CD4-positive, alpha-beta T cell treated with Interleukin-17A for 4 hours (primary cell): ENCODE measurements at regions not wholly inside any gene's neighbourhood (a gene's known extent, or its start where the extent isn't known, plus 50 kb on each side); places are given as distances from the start of the nearest gene placed in this dataset.

Experiments
- DNase-seq: peaks from one replicate; pipeline ENCODE4 v3.0.0-alpha.2; 2020; ENCODE audit warnings: mixed read lengths

DNA sequence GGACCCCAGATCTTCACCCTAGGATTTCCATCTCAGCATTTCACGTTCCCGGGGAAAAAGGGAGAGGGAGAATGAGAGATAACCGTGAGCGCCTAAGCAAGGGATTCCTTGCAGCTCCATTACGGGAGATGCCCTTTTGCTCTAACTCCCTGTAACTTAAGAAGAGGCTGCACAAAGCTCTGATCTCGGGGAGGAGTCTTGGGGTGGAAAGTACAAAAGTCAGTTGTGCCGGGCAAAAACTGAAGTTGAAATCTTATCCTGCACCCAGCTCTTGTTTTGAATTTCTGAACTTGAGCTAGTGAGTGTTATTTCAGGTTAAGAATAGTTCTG lies 256.4 kb upstream of the SOX21 start:
- DNase-seq = no peak

DNA sequence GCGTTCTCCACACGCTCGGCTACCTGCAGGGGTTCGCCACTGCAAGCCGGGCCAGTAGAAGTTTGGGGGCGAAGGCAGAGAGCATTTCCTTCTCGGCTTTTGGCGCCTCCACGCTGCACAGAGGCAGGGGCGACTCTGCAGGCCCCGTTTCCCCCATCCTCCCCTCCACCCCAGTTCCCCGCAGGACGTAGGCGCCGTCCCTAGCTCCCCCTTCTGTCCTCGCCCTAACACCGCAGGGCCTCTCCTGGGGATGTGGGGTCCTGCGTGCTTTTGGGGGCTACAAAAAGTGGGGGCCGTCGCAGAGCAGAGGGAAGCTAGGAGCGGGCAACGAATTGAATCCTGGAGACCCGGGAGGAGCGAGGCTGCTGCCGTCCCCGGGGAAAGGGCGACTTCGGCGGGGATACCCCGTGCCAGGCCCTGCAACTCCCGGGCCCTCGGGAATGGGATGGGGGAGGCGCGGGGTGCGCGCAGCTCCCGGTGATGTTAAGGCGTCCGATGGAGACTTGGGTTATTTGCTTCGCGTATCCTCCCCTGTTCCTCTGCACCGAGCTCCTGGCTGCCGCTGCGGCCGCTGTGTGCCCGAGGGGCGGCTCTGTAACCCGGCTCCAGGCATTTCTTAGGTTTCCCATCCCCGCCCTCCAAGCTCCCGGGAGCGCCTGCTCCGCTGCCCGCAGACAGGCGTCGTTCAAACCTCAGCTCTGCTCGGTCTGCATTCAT lies 255.9 kb upstream of the SOX21 start:
- DNase-seq = no peak

DNA sequence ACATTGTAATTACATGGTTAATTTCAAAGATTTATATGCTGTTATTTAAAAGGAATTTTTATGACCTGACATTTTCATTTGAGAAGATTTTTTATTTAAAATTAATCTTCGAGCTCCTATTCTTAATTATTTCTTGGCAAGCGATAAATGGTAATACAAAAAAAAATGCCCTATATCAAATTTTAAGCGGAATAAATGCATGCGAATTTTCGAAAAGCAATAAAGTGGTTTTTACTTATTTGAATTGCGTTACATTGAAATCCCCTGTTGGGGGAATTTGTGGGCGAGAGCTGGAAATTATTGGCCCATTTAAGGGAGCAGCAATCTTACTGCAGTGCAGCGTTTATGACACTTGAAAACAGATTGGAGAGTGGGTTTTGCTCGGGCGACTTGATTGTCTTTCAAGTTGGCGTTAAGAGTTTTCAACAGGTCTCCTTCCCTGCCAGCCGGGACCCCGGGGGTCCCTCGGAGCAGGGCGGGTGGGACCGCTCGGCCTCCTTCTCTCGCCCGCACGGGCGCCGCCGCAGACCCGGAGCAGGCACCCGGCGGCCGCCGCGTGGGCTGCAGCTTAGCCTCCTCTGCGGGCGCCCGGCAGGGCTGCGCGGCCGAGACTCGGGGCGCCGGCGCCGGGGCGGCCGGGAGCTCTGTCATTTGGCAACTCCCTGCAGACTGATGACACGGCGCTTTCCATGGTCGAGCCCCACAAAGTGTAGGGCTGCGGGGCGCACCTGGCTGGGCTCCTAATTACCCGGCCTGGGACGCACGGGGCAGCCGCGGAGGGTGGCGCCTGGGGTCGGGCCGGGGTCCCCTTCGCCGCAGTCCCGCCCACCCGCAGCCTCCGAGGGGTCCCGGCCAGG lies 255.1 kb upstream of the SOX21 start:
- peak; percentile 4 for DNase-seq

DNA sequence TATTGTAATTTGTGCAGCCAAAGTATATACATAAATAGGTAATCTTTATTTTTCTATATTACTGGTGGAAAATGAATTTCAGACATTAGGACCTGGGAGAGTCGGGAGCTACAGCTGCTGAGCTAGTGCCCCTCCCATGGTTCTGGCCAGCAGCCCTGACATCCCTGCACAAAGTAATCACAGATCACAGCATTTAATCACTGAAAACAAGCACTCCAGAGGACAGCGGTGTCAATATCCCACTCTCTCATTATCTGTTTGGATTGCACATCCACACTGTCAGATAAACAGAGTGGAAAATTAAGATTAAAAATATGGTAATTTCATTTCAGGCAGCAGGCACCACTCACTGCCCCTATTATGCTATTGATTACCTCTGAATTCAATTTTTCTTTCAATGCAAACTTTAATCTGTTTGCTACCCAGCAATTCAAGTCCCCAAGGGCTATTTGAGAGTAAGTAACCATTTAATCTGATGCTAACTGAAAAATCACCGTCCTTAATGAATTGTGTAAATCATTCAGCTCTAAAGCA lies 254.1 kb upstream of the SOX21 start:
- DNase-seq = no peak

DNA sequence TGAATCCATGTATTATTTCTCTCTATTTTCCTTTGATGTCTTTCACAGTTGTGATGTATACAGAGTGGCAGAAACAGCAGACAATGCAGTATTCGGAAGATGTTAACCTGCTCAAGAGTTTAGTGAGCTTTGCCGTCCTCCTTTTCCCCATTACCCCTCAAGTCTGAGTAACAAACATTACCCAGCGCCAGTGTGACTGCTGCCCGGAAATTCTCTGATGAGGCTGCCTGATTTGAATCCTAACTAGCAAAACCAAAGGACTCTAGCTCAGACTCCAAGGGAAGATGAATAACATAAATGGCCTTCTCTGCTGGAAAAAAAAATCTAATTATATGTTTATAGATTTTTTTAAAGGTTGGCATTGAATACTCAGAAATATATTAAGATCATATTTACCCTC lies 247.3 kb upstream of the SOX21 start:
- DNase-seq = no peak

DNA sequence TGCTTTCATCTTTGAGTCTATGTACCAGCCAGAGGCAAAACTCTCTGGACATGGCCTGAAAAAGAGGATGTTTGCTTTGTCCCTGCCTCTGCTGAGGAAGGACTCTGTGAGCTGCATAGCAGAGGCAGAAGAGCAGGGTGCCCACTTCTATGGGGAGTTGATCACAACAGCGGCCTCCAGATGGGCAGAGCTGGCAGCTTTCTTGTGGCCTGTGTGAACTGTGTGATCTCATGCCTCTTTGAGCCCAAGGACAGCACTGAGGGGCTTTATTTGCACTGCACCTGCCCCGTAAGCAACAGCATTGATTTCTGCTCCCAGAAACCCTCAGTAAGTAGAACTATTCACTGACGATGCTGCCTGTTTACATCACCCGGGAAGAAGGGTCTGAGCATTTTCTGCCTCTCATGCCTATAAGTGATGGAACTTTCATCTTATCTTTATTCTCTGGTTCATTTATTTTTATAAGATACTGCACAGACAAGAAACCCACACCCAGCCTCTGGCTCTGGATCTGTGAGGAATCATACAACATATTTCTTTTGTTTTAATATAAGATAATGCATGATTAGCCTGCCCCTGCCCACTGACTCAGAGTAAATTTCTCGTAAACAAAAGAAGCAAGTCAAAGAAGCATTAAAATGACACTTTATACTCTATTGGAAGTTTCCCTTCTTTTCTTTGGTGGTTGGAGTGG lies 244.2 kb upstream of the SOX21 start:
- no peak for DNase-seq

DNA sequence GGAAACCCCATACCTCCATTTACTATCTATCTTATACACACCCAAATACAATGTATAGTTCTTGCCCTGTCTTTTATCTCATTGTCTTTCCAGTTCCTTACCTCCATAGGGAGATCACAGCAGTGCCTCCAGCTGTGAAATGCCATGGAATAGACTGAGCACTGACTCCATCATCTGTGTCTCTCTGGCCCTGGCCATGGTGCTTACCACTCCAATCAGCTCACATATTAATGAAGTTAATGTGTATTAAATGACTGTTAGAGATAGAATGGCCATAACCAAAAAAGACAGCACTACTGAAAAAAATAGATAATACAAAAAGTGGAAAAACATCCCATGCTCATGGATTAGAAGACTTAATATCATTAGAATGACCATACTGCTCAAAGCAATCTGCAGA lies 240.4 kb upstream of the SOX21 start:
- DNase-seq = no peak

DNA sequence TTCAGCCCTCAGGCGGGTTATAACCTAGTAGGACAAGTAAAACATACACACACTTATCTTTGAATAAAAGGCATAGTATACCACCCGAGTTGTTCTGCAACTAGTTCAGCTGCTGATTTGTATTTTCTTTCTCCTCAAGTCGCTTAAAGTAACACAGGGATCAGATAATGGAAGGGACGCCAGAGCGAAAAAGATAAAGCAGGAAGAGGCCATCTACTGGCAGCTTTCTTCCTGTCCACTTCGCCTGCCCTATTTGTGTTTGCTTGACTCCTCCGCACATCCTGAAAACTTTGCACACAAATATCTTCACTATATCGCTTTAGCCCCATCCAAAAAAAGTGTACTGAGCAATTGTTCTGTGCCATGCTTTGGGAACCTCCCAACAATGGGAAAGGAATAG lies 238.0 kb upstream of the SOX21 start:
- no peak for DNase-seq

DNA sequence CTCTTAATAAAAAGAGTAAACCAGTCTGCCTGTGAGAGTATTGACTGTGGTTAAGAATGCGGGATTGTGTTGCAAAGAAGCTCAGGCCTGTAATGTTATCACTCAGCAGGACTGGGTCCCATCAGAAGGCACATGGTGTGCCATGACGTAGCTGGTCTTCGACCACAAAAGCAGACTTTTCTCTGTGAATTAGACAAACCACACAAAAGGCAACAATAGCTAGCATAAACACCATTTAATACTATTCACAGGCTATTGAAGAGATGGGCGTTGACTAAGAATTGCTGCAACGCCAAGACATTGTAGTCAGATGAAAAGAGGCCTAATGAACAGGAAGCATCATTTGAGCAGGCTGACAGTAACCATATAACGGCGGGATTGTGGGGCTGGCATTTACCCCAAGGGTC lies 235.6 kb upstream of the SOX21 start:
- DNase-seq = no peak

DNA sequence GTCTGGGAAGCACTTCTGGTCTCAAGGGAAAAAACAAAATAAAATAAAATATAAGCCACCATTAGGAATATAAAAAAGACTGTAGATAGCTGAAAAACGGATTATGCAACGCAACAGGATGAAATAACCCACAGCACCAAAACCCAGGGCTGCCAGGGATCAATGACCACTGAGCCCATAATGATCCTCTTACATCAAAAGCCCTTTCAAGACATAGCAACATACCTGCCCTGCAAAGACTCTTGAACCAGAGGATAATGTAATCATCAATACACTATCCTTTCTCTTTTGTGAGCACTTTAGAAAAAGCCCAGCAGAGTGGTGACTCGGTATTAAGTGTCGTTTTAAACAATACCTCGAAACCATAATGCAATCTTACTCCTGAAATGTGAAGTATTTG lies 235.0 kb upstream of the SOX21 start:
- no peak for DNase-seq

DNA sequence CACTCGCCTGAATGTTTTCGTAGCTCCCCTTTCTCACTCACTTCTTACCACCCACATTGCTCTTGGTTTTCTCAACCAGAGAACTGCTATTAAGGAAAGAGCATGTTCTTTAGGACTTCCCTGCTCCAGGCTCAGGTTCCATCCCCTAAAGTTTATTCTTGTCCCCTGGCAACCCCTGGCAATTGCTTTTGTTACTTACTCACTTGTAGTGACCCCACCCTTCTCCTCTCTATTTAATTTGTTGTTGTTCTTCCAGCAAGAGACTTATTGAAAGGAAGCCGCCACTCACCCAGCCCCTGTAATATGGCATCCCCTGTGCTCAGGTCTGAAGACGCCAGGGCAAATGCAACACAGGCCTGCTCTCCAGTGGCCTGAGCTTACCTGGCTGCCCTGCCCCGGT lies 233.7 kb upstream of the SOX21 start:
- DNase-seq = no peak

DNA sequence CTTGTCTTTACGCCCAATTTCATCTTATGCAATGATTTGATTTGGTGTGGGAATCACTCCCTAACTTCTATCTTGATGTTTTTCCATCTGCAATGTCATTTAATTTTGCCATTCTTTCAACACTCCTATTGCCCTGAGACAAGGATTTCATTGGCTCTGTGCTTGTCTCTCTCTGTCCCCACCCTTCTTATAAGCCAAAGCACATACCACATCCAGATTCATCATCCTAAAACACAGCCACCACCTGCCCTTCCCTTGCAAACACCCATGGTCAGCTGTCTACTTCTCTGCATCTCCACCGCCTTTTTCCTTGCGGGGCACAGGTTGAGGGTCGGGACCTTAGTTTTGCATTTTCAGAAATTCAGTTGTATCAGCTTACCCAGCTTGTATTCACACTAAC lies 225.8 kb upstream of the SOX21 start:
- no peak for DNase-seq

DNA sequence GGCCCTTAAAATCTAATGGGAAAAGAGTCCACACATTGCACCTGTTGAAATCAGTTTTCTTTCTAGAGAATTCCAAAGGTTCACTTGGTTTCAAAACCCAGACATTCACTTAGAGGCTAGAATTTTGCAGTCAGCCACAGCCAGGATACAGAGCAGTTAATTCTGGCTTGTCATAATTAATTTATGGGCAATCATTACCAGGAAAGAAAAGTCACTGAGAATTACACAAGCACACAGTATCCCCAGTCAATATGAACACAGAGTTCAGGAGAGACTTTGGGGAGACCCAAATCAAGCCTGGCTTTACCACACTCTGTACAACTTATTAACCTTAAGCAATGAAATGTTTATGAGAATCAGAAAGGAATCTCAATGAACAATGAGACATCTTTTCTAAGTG lies 224.3 kb upstream of the SOX21 start:
- no peak for DNase-seq

DNA sequence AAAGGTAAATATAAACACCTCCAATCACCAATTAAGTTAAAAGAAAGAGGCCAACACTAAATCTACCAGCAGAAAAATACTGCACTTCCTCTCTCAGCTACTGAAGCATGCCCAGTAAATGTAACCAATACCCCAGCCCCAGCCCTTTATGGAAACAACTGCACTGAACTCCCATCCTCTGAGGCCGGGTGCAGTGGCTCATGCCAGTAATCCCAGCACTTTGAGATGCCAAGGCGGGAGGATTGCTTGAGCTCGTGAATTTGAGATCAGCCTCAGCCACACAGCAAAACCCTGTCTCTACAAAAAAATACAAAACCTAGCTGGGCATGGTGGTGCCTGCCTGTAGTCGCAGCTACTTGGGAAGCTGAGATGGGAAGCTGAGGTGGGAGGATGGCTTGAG lies 221.6 kb upstream of the SOX21 start:
- no peak for DNase-seq

DNA sequence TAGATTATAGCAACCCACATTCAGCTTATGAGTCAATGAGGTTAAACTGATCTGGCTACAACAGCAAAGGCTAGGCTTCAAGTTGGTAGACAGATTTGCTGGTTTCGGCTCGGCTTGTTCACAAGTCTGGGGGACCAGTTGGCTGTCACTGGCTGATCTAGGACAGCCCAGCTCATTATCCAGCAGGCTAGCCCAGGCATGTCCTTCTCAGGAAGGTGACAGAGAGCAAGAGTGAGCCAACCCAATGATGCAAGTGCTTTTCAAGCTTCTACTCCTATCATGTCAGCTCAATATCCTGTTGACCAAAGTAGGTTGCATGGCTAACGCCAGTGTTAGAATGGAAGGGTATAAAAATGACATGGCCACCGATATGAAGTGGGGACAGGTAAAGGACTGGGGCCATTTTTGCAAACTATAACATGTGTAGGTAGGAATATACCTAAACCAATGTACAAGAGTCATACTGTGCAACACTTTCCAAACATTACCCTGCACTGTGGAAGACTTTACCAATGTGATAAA lies 220.9 kb upstream of the SOX21 start:
- DNase-seq = no peak

DNA sequence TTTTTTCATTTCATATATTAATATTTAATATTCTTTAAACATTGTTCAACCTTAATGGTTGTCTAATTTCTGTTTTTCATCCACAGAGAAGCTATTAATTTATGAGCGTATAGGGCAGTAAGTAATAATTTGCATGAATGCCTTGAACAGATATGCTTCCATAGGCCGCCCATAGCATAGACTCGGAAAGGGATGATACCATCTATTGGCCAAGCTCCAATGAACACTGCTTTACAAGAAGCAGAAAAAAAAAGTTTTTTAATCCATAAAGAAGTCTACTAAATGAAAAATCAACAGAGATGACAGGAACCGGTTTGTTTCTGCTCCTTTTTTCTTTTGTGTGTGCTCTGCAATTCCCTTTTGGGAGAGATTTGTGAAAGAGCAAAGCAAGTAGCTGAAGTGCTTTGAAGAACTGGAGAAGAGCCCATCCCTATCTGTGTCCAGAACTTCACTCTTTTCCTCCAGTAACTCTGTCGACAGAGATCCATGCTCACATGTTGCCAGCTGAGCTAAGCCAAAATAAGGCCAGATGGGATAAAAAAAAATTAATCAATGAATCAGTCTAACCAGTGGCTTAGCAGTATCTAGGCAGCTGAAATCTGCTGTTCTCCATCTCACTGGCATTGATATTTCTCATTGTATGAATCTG lies 215.9 kb upstream of the SOX21 start:
- DNase-seq = no peak

DNA sequence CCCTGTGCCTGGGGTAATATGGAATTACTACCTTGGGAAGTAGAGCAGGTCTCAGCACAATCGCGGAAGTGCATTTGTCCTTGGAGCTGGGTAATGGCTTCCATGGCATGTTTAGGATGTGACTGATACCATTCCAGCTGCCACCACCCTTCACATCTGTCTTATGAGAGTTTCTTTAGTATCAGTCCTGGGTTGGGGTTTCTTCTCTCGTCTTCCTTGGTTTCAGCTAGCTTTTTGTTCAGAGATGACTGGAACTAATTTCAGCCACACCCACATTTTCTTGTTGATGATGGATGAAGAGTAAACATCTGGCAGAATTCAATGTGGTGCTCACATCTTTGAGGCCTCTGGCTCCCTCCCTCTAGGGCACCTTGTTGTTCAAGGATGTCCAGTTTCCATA lies 212.9 kb upstream of the SOX21 start:
- DNase-seq = no peak

DNA sequence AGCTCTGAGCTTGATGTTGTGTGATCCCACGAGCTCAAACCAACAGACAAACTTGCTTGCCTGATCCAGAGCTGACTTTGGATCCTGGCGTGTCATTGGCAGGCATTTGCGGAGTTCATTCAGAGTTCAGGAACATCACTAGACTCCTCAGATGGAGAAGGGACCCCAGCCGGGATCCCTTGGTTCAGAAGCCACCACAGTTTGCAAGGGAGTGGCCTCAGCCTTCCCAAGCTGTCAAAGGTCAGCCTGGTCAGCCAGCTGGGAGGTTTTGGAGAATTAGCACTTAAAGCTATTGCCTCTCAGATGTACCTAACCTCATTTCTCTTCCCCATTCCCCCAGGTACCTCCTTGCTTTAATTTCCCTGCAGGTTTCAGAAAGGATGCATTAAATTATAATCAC lies 208.8 kb upstream of the SOX21 start:
- DNase-seq = no peak

DNA sequence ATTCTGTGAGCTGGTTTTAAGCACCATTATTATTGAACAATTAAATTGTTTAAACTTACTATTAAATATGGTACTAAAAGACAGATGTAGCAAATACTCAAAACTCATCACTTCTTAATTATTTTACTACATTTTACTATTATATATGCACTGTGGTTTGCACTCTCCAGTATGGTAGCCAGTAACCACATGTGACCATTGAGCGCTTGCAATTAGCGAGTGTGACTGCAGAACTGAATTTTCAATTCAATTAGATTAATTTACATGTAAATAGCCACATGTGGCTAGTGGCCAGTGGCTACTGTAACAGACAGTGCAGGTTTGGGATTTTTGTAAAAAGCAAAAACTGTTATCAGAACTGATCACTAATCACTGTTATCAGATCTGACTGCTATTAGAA lies 208.2 kb upstream of the SOX21 start:
- DNase-seq = no peak

DNA sequence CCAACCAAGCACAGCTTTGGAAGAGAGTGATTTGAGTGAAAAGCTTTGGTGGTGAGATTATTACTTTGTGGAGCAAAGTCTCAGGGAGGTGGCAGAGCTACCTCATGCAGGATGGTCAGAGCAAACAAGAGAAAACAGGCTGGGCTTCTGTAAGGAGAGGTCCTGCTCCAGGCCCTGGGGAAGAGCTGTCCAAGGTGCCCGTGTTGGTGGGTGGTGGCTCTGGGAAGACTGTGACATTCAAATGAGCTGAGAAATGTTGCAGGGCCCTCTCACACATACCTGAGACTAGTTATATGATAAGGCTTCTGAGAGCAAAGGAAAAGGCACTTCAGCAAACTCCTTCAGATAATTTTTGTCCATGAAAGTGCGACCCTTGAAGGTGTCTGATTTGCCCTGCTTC lies 205.5 kb upstream of the SOX21 start:
- DNase-seq = no peak

DNA sequence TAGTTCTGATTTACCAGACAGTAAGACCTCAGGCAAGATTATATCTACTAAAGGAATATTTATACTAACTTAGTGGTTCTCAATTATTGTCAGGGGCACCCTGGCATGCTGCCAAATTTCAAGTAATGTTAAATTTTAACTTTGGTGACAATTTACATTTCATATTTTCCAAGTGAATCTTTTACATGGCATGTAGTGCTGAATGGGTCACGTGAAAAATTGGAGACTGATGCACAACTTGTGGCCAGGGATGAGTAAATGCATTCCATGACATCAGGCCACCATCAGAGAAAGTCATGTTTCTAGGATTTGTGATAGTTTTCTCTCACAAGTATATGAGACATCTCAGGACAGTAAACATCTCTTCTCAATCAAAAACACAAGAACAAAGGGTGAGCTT lies 202.6 kb upstream of the SOX21 start:
- no peak for DNase-seq

DNA sequence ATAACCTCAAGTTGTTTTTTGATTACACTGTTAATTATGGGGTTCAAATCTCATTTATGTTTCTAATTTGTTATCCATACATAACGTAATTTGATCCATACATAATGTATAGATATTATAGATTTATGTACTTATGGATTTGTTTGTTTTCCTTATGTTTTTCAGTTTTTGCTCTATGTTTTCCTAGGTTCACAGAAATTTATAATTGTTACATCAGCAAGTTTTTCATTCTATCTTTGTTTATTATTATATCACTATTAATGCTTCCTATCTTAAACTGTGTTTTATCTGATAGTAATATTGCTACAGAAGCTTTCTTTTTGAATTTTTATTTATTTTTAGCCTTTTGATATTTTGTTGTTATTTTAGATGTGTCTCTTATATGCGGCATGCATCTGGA lies 194.3 kb upstream of the SOX21 start:
- DNase-seq = no peak
